ENCODE measurements at regions not wholly inside any gene's neighbourhood (a gene's known extent, or its start where the extent isn't known, plus 50 kb on each side); places are given as distances from the start of the nearest gene placed in this dataset.

DNA sequence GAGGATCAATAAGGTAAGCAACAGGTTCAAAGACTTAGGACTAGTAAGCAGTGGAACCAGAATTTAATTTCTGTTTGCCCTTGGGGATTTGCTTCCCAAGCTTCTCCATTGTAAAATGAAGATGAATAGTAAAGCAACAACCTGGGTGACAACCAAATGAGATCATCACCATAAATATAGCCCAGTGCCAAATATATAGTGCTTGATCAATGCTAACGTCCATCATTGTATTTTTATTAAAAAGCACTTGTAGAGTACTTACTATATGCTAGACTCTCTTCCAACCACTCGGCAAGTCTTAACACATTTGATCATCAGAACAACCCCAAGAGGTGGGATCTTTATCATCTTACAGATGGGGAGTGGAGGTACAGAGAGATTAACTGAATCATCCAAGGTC lies 51.5 kb upstream of the NMNAT3 start:
- H3K27me3 Mint-ChIP-seq = no peaks in the 10 kb centered on the region
- H3K4me1 Mint-ChIP-seq = no peaks in the 10 kb centered on the region
- H3K9me3 Mint-ChIP-seq = no peaks in the 10 kb centered on the region
- H3K27ac Mint-ChIP-seq = no peak overlapping the region
- DNase-seq (no peak), ATAC-seq (no peak)
- H3K4me3 Mint-ChIP-seq = no peak overlapping the region
- H3K36me3 Mint-ChIP-seq (ENCODE audit: low read depth) = no peaks in the 10 kb centered on the region

DNA sequence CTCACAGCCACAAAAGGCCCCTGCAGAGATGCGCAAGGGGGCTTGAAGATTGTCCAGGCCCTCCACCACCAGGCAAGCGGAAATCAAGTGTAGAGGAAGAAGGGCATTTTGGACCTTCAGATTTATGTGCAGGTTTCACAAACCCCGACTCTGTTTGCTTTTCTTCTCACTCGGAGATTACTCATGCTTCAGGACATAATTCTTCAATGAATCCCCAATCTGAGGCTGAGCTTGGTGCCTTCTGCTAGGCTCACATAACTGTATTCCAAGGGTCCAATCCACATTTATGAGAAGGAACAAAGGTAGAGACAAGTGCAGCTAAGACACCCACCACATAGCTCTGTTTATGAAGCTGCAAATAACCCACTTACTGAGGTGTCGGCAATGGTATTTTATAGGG lies 50.6 kb upstream of the NMNAT3 start:
- ATAC-seq (no peak), DNase-seq (no peak)
- H3K4me3 Mint-ChIP-seq = no peak overlapping the region
- H3K9me3 Mint-ChIP-seq = no peaks in the 10 kb centered on the region
- no peaks in the 10 kb centered on the region for H3K27me3 Mint-ChIP-seq
- no peaks in the 10 kb centered on the region for H3K36me3 Mint-ChIP-seq (ENCODE audit: low read depth)
- H3K4me1 Mint-ChIP-seq = no peaks in the 10 kb centered on the region
- no peak overlapping the region for H3K27ac Mint-ChIP-seq
